Stimulated activated CD4-positive, alpha-beta T cell treated with anti-CD3 and anti-CD28 coated beads, Interleukin-4, amount 100 ng/mL, for 24 hours (primary cell): ENCODE measurements at regions not wholly inside any gene's neighbourhood (a gene's known extent, or its start where the extent isn't known, plus 50 kb on each side); places are given as distances from the start of the nearest gene placed in this dataset.

Experiments used
- DNase-seq: peaks from one replicate; pipeline ENCODE4 v3.0.0-alpha.2; 2020

GRCh38 chr16:79767421-79768275, 167.1 kb upstream of the MAF start:
- no peak for DNase-seq

GRCh38 chr16:79765901-79766394, 165.4 kb upstream of the MAF start:
- DNase-seq, result no peak

- no peak for DNase-seq
Observed at GRCh38 chr16:79765431-79765830, 164.9 kb upstream of the MAF start.

GRCh38 chr16:79764415-79765110, 164.0 kb upstream of the MAF start:
- DNase-seq, result no peak

GRCh38 chr16:79762217-79762616, 161.7 kb upstream of the MAF start:
- DNase-seq, result no peak

GRCh38 chr16:79758615-79759346, 158.2 kb upstream of the MAF start:
- DNase-seq, result no peak

- no peak for DNase-seq
Observed at GRCh38 chr16:79757968-79758367, 157.4 kb upstream of the MAF start.

- DNase-seq, result no peak
Observed at GRCh38 chr16:79757163-79757562, 156.6 kb upstream of the MAF start.

GRCh38 chr16:79756571-79756970, 156.0 kb upstream of the MAF start:
- DNase-seq, result no peak

GRCh38 chr16:79754501-79754900, 154.0 kb upstream of the MAF start:
- DNase-seq, result no peak

GRCh38 chr16:79754081-79754480, 153.5 kb upstream of the MAF start:
- no peak for DNase-seq

GRCh38 chr16:79753286-79753685, 152.7 kb upstream of the MAF start:
- no peak for DNase-seq

GRCh38 chr16:79752396-79752795, 151.9 kb upstream of the MAF start:
- DNase-seq, result no peak

- DNase-seq, result no peak
Observed at GRCh38 chr16:79751471-79752184, 151.1 kb upstream of the MAF start.

GRCh38 chr16:79750311-79750710, 149.8 kb upstream of the MAF start:
- no peak for DNase-seq

- no peak for DNase-seq
Observed at GRCh38 chr16:79748629-79749028, 148.1 kb upstream of the MAF start.

- no peak for DNase-seq
Observed at GRCh38 chr16:79747688-79748087, 147.2 kb upstream of the MAF start.

- no peak for DNase-seq
Observed at GRCh38 chr16:79740252-79740651, 139.7 kb upstream of the MAF start.

GRCh38 chr16:79735271-79735670, 134.7 kb upstream of the MAF start:
- DNase-seq, result no peak

GRCh38 chr16:79734721-79735120, 134.2 kb upstream of the MAF start:
- no peak for DNase-seq

- no peak for DNase-seq
Observed at GRCh38 chr16:79728923-79729240, 128.3 kb upstream of the MAF start.

GRCh38 chr16:79728048-79728922, 127.7 kb upstream of the MAF start:
- DNase-seq, result no peak
